CD4-positive, alpha-beta T cell treated with Interleukin-10 for 1 hour (primary cell): ENCODE measurements at regions not wholly inside any gene's neighbourhood (a gene's known extent, or its start where the extent isn't known, plus 50 kb on each side); places are given as distances from the start of the nearest gene placed in this dataset.

Experiments used
- DNase-seq: peaks from one replicate; pipeline ENCODE4 v3.0.0-alpha.2; 2020

GRCh38 chrX:131779306-131779705 lies 235.4 kb downstream of the OR13H1 start:
- no peak for DNase-seq

DNA sequence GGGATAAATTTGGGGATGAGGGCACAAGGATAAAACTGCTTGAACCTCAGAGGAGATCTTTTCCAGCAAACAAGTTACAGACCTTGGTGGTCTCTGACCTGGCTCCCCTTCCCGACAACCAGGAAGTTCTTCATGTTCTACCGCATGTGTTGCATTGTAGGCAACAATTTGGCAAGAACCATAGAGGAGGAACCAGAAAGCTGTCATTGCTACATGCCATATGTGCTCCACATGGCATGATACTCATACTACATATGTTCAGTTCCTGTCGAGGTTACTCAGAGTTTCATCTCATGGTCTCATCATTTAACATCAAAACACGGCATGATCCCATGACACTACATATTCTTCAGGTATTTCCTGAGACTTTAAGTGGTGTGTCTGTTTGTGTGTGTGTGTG lies 235.9 kb downstream of the OR13H1 start:
- DNase-seq, result no peak

DNA sequence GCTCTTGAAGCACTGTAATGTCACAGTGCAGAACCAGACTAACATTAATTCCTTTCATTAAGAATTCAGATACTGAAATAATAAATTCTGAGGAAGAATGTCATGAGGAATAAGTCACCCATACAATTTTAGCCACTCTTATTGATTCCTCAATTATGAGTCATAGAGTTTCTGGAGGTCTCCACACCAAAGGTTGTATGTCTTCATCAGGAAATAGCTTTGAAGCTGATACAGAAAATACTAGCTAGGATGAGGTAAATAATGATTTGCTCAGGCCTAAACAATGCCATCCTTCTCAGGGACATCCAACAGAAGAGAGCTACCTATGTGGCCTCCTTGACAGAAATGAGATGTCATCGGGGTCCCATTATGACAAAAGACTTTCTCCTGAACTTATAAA lies 238.8 kb downstream of the OR13H1 start:
- DNase-seq, result no peak

DNA sequence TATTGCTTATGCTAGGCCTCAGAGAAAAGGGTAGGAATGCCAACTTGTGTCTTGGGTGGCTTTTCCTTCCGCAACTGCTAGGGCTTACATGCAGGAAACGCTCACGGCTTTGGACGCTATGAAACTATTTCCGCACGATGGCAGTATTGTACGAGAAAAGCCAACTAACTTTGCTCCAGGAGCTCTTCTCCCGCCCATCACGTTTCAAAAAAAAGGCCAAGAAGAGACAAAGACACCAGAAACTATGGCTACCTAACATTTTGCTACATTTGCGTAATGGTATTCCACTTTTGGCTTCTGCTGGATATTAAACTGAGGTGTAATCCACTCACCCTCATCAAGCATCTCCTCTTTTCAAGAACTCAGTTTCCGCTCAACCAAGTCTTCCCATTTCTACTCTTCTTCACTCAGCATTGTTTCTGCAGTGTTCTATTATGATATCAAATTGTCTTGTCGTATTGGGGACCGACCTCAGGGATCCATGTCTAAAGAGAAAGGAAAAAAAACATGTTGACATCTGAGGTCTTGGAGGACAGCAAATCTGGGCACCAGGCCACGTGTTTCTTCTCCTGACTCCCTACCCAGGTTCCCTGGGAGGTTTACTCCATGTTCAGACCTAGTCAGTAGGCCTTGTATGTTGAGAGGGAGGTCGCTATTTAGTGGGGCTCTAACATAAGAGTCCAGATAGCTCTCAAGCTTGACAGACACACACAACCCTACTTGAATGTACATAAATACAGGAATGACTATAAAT lies 239.4 kb upstream of the STK26 start:
- no peak for DNase-seq

DNA sequence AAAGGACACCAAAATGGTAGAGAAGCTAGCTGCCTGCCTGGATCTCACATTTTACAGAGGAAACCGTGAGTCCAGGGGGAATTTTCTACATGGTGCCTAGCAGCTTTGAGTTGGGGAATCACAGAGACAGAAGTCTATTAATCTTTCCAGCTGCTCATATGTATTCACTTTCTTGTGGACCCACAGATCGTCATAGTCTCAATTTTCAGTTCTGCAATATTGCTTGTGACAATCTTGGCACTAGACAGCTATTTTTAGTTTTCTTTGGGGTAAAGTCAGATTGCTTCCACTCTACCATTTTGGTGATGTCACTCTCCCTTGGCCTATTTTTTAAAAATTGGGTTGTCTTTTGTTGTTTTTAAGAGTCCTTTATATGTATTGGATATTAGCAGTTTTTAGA lies 233.4 kb upstream of the STK26 start:
- DNase-seq, result no peak

GRCh38 chrX:131791608-131792355 lies 231.3 kb upstream of the STK26 start:
- DNase-seq, result no peak

GRCh38 chrX:131792356-131792749 lies 230.7 kb upstream of the STK26 start:
- DNase-seq, result no peak

DNA sequence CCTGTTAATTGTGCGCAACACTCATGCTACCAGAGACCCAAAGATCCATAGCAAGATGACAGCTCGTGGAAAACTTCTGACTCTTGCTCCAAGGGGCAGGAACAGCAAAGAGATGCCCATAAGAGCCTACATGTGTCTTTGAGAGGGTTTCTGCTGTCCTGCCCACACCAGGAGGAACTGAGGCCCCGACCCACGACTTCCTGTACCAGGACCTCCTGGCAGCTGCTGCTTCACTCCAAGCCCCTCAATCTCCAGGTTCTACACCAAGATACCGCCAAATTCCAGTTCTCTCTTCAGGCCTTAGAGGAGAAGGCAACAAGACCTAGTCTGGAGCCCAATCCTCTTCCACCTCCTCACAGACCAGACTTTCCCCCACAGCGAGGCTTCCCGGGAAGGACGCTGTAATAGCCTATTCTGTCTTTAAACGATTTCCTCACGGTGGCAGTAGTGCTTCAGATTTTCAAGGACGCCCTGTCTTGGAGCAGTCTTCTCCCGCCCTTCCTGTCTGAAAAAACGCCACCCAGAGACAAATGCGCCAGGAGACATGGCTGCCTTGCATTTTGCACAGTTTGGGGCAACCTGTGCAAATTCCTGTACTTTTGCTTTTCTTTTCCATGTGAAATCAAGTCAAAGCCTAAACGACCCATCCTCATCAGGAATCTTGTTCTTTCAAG lies 230.2 kb upstream of the STK26 start:
- no peak for DNase-seq

DNA sequence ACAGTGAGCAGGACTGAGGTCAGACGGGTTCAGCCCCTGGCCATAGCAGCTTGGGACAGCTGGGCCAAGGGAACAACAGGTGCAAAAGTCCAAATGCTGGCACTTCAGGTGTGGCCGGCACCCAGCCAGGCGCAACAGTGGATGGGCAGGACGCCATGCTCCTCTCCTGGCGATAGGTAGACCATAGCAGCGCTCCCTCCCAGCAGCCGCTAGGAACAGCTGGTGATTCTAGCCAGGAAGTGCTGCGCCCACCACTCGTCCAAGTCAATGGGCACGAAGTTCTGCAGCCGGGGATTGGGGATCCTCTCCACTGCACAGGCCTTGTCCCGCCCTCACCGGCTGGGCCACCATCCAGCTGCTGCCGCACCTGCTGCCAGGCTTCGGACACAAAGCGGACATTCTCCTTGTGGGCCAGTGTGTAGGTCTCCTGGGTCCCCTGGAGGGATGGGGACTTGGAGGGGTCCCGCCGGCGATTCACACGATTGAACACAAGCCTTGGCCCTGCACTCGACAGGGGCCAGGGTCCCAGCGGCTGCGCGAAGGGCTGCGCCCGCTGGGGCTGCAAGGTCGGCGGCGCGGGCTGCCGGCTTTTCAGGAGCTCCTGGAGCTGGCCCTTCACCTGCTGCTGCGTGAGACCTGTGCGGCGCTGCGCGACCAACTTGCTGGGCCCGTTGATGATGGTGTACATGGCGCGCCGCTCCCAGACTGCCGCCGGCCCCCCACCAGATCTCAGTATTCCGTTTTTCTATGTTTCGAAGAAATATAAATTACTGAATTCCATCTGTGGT lies 227.5 kb upstream of the STK26 start:
- no peak for DNase-seq

DNA sequence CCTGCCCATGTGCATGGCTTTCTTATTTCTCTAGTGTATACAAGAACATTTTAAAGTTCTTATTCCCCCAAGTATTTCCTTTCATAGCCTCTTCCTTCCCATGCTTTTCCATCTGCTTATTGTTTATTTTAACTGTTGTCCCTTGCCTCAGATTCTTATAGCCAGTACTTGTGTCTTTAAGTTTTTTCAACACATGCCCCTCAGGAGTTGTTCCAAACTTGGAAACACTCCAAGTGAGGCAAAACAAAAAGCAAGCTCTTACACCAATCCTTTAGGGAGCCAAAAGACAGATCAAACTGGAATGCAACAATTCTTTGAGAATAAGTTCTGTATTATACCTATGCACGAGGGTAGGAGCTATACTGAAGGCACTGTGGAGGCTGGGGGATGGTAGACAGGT lies 222.0 kb upstream of the STK26 start:
- DNase-seq, result no peak

DNA sequence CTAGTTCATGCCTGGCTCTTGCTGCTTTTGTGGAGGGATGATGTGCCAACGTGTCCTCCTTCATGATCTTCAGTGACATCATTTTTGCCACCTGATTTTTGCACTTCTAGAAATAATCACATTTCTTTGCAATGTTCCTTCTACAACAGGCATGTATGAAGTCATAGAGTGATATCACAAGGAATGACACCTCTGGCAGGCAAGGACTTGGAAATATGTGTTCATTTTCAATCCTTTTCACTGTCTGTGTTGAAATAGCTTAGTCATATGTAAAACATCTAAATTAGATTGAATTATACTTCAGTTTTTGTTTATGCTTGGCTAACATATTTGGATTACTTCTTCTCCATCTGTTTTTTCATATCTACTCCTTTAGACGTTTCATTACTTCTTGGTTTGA lies 221.2 kb upstream of the STK26 start:
- no peak for DNase-seq

GRCh38 chrX:131802836-131803626 lies 220.1 kb upstream of the STK26 start:
- peak; percentile 27 for DNase-seq

- peak; percentile 88 for DNase-seq
Observed at GRCh38 chrX:131812847-131813825, 210.0 kb upstream of the STK26 start.

DNA sequence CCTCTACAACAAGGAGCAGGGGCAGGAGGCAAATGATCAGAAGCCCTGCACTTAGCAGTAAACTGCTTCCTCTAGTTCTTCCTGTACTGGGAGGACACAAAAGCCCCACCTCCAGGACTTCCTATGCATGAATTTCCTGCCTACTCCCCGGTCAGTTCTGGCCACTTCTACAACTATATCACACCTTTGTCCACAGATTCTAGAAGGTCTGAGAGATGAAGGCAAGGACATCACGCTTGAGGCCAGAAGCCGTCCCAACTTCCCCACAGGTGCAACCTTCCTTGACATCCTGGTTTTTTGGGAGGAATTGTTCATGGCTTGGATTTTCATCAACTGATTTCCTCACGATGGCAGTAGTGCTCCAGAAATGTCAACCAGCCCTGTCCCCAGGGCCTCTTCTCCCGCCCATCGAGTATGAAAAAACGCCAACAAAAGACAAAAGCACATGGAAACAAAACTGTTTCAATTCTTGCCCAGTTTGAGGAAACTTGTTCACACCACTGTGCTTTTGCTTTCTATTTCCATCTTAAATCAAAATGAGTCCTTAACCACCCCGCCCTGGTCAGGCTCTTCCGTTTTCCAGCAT lies 206.5 kb upstream of the STK26 start:
- peak; percentile 88 for DNase-seq

DNA sequence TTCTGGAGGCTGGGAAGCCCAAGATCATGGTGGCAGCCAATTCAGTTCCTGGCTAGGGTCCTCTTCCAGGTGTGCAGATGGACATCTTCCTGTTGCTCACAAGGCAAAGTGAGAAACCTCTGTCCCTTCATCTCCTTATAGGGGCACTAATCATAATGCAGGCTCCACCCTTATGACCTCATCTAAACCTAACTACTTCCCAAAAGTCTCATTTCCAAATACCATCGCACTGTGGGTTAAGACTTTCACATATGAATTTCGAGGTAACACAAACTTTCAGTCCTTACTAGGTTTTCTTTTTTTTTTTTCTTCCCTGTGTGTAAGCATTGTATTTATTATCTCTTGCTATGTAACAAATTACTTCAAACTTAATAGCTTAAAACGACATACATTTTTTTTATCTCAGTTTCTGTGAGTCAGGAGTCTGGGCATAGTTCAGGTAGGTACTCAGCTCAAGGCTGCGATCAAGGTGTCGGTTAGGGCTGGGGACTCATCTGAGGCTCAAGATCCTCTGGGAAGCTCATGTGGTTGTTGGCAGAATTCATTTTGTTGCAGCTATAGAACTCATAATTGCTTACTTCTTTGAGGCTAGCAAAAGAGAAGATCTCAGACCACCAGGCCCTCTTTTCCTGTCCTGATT lies 204.7 kb upstream of the STK26 start:
- no peak for DNase-seq

DNA sequence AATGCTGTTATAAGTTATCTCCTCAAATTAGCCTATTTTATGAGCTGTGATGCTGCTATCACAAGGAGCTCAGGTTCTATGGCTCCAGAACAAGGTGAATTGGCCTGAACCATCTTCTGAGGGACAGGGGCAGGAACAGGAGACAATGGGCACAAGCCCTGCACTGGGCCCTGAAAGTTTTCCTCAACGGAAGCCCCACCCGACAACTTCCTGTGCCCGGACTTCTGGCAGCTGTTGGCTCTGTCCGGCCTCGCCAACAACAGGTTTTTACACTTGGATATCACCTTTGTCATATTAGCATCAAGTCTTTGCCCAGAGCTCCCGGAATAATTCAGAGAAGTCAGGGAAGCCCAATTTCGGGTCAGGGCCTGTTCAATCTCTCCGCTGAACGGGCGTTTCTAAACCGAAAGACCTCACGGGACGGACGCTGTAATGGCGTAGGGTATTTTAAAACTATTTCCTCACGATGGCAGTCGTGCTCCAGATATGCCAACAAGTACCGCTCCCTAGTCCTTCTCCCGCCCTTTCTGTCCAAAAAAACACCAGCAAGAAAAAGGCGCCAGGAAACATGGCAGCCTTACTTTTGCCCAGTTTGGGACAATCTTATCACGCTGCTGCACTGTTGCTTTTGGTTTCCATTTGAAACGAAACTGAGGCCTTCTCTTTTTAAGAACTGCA lies 201.0 kb upstream of the STK26 start:
- DNase-seq, result no peak

- no peak for DNase-seq
Observed at GRCh38 chrX:131826572-131826971, 196.5 kb upstream of the STK26 start.

- peak; percentile 52 for DNase-seq
Observed at GRCh38 chrX:131827935-131828334, 195.2 kb upstream of the STK26 start.

GRCh38 chrX:131828482-131828881 lies 194.6 kb upstream of the STK26 start:
- DNase-seq, result no peak
